Stimulated activated CD4-positive, alpha-beta T cell treated with anti-CD3 and anti-CD28 coated beads, Interleukin-12 subunit alpha, Interleukin-12 subunit beta, amount 100 ng/mL, for 4 hours (primary cell): ENCODE measurements at regions not wholly inside any gene's neighbourhood (a gene's known extent, or its start where the extent isn't known, plus 50 kb on each side); places are given as distances from the start of the nearest gene placed in this dataset.

Source experiments
- DNase-seq: peaks from one replicate; pipeline ENCODE4 v3.0.0-alpha.2; 2020

GRCh38 chr3:117266806-117267205, 557.2 kb downstream of the TUSC7 start:
- DNase-seq: no peak

DNA sequence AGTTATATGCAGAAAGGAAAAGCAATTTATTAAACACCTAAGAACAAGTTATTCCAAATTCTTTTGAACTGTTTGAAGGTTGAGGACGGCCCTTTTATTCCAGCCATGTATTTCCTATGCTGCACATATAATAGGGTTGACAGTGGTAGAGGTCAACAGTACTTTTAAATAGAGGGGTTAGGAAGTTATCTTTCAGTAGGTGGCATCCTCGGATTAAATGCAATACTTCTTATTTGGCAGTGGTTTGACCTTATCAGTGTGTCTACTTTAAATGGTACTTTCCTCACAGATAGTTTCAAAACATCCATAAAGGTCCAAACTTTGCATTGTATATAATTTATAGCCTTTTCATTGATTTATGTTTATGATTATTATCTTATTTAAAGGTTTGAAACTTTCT, 558.7 kb downstream of the TUSC7 start:
- DNase-seq: no peak

GRCh38 chr3:117272274-117272673, 562.7 kb downstream of the TUSC7 start:
- DNase-seq: no peak

DNA sequence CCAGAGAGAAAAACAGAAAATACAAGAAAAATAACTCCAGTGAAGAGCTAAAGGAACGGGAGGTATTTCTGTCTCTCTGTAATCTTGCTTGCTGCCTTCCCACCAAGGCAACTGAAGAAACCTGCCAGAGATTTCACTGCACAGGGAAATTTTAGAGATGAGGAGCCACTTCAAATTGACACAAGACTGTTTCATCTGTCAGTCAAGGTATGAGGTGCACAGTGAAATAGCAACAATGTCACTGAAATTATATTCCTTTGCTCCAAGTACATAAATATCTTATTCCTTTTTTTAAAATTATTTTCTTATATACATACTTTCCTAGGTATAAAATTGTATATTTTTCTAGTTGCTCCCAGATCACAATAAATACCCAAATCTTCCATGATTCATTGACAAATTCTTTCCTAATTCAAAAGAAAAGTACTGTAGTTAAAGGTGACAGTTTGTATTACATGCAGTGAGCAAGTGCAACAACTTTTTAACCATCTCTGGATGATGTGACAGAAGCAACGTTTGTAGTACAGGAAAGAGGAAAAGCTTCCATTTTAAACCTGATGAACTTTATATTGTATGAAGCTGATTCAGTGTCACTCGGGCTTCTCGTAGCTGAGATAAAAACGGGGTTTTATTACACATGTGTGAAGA, 563.4 kb downstream of the TUSC7 start:
- no peak for DNase-seq

DNA sequence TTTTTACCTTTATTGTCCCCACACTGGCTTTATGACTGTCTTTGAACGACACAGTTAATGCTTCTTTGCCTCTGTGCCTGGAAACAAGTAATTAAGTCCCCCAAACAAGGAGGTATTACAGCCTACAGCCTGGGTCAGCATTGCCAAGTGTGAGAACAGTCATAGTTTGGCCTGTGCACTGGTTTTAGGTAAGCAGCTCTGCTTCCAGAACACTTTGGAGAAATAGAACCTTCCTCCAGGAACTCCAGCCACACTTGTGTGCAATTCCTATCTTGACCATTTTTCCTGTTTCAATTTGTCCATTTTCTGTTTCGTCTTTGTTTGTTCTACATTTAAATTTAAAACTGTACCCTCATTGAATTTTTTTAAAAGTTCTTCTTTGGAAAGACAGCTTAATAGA, 568.2 kb downstream of the TUSC7 start:
- DNase-seq: no peak

DNA sequence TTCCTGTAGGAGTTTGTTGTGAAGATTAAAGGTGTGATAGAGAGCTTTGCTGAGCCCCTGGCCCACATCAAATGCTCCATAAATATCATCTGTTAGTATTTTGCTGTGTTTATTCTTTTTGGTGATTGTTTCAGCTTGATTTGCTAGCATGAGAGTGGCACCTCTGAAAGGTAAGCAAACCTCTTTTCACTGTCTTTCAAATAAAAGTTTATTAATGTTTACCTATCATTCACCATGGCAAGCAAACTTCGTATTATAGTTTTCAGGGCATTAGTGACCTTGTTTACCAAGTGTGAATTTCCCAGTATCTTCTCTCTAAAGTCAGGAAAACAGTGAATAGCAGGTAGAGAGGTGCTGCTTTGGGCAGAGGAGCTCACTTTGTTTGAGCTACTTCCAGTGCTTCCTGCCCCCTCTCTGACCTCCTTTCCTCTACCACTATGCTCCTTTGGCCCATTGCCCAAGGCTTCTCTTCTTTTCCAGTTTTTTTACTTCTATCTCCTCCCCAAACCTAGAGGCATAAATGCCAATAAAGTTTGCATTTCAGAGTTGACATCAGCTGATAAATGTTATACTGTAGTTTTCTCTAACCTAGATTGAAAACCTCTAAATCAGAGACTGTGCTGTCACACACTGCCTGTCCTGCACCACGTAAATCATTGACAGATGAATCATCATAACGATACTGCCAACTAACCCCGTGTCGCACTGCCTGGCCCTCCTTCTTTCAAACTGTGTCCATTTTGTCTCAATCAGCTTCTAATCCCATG, 569.0 kb downstream of the TUSC7 start:
- DNase-seq: no peak

GRCh38 chr3:117281371-117281770, 571.8 kb downstream of the TUSC7 start:
- no peak for DNase-seq

DNA sequence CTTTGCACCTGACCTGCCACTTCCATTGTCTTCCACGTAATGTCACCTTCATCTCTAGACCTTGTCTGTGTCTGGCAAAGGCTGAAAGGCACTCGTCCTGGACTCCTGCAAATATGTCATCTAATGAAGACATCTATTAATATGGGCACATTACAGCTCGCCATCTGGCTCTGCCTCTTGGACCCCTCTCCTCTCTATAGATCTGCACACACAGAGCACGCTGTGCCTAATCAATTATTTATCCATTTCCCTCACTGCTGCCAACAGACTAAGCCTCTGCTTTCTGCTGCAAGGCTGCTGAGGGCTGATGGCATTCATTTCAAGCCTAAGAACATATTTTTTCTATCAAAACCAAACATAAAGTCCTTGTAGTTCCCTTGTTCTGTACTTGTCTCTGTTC, 573.0 kb downstream of the TUSC7 start:
- DNase-seq: no peak

- no peak for DNase-seq
Observed at GRCh38 chr3:117285737-117286136, 576.2 kb downstream of the TUSC7 start.

DNA sequence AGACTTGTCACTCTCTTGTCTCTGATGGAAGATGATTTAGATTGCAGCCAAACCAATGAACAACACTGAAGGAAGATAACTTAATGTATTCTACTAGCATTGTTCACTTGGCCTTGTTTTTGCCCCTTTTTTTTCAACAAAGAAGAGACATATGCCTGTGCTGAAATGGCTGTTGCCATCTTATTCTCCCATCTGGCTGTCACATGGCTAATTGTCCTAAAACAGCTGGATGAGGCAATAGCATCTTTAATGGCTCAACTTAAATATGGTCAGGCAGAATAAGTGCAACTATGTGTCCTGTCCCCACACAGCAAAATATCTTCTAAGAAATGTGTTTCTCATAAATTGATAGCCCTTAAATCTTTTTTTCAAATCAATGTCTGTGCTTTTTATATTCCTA, 576.9 kb downstream of the TUSC7 start:
- DNase-seq: no peak

GRCh38 chr3:117287602-117288001, 578.0 kb downstream of the TUSC7 start:
- no peak for DNase-seq

GRCh38 chr3:117291476-117291875, 581.9 kb downstream of the TUSC7 start:
- no peak for DNase-seq

- no peak for DNase-seq
Observed at GRCh38 chr3:117297065-117297464, 587.5 kb downstream of the TUSC7 start.

GRCh38 chr3:117297541-117297940, 588.0 kb downstream of the TUSC7 start:
- DNase-seq: no peak

GRCh38 chr3:117298273-117298672, 588.7 kb downstream of the TUSC7 start:
- no peak for DNase-seq

DNA sequence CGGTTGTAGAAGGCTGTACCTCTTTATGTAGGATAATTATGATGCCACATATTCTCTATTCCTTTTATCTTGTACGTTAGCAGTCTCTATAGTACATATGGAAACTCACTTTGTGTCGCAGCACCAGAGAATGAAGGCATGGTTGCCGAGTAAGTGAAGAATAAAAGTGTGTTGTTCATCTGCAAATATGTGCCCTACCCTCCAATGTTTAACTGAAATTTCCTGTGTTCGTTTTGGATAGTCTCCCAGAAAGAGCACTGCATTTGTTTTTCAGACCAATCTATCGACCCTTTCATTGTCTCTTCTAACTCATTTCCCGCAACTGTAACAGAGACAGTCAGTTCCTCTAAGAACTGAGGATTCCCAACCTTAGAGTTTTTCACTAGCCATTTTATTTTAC, 592.8 kb downstream of the TUSC7 start:
- no peak for DNase-seq

- DNase-seq: no peak
Observed at GRCh38 chr3:117303443-117303842, 593.9 kb downstream of the TUSC7 start.

DNA sequence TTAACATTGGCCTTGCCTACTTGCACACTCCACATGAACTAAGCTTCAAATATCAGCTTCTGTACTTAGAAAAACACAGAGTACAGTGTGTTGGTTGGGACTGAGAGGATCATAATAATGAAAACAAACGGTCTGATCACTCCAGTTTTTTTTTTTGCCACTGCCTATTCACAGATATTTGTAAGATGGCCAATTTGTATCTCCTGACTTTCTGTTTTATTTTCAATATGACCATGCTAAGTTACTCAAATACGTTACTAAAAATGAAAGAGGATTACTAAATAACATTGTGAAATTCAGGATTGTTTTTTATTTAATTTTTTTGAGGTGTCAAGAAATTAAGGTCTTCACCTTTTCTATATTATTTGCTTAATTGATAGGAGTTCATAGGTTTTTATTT, 595.1 kb downstream of the TUSC7 start:
- no peak for DNase-seq

DNA sequence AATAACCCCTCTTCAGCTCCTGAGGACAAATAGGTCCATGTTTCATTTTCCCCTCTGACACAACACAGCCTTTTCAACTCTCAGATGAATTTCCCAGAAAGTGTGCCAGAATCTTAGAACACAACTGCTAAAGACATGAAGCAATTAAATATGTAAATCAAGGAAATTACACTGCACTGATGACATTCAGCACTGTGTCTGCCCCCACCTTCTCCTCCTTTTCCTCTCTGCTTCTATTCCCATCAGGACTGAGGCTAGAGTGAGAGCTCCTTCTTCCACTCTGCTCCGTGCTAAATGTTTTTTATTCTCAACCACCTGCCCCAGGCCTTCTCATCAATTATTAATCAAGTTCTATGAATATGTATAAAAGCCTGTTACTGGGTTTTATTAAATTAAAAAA, 596.1 kb downstream of the TUSC7 start:
- DNase-seq: no peak

- DNase-seq: no peak
Observed at GRCh38 chr3:117306299-117306698, 596.7 kb downstream of the TUSC7 start.

GRCh38 chr3:117308353-117308752, 598.8 kb downstream of the TUSC7 start:
- no peak for DNase-seq

GRCh38 chr3:117308756-117309155, 599.2 kb downstream of the TUSC7 start:
- DNase-seq: no peak

- no peak for DNase-seq
Observed at GRCh38 chr3:117310536-117310935, 601.0 kb downstream of the TUSC7 start.

- no peak for DNase-seq
Observed at GRCh38 chr3:117314441-117315150, 605.0 kb downstream of the TUSC7 start.
